SU-DHL-6 (cell line): ENCODE measurements at regions not wholly inside any gene's neighbourhood (a gene's known extent, or its start where the extent isn't known, plus 50 kb on each side); places are given as distances from the start of the nearest gene placed in this dataset.

Experiments
- EZH2phosphoT487 ChIP-seq: fragments of 200-600 bp; sonication (generic), shearing (Covaris generic); conservative IDR thresholded peaks from 2 replicates; pipeline ENCODE4 v1.6.1; 2018; ENCODE audit warnings: mild to moderate bottlenecking, antibody characterized with exemption, low read length, moderate library complexity, mixed read lengths
- TF ChIP-seq, protein P1 (sequence below): fragments of 200-600 bp; sonication (generic); IDR thresholded peaks from one replicate; pipeline ENCODE4 v1.5.1; 2017; ENCODE audit warnings: antibody characterized with exemption, mild to moderate bottlenecking, low read length, moderate library complexity; ENCODE audit not compliant: insufficient read depth, poor library complexity, severe bottlenecking

- TF ChIP-seq, protein P1, sequence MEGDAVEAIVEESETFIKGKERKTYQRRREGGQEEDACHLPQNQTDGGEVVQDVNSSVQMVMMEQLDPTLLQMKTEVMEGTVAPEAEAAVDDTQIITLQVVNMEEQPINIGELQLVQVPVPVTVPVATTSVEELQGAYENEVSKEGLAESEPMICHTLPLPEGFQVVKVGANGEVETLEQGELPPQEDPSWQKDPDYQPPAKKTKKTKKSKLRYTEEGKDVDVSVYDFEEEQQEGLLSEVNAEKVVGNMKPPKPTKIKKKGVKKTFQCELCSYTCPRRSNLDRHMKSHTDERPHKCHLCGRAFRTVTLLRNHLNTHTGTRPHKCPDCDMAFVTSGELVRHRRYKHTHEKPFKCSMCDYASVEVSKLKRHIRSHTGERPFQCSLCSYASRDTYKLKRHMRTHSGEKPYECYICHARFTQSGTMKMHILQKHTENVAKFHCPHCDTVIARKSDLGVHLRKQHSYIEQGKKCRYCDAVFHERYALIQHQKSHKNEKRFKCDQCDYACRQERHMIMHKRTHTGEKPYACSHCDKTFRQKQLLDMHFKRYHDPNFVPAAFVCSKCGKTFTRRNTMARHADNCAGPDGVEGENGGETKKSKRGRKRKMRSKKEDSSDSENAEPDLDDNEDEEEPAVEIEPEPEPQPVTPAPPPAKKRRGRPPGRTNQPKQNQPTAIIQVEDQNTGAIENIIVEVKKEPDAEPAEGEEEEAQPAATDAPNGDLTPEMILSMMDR: no peak
- no peak for TF ChIP-seq EZH2phosphoT487
These were observed 360.6 kb downstream of the OSTF1 start for GRCh38 chr9:75448955-75449354.
